Lower lobe of right lung (tissue), 2 donors: ENCODE measurements at regions not wholly inside any gene's neighbourhood (a gene's known extent, or its start where the extent isn't known, plus 50 kb on each side); places are given as distances from the start of the nearest gene placed in this dataset.

Source experiments
- ATAC-seq, 2 donors: fragments of 200-7000 bp; cut with Tn5 transposase; one replicate each; pipeline ENCODE4 v1.9.1; 2020 to 2022; ENCODE audit warnings: mild to moderate bottlenecking in 2 of 2, moderate library complexity in 2 of 2
- DNase-seq: peaks from one replicate; pipeline ENCODE4 v3.0.0-alpha.2; 2020
- H3K27ac ChIP-seq: fragments of 200-600 bp; one replicate; pipeline ENCODE4 v1.8.0; 2022
- H3K27me3 ChIP-seq: fragments of 200-600 bp; one replicate; pipeline ENCODE4 v1.8.0; 2022; ENCODE audit warnings: low read depth
- H3K36me3 ChIP-seq: fragments of 200-600 bp; one replicate; pipeline ENCODE4 v1.8.0; 2022; ENCODE audit warnings: mild to moderate bottlenecking
- H3K4me1 ChIP-seq: fragments of 200-600 bp; one replicate; pipeline ENCODE4 v1.8.0; 2022
- H3K4me3 ChIP-seq: fragments of 200-600 bp; one replicate; pipeline ENCODE4 v1.8.0; 2022; ENCODE audit warnings: mild to moderate bottlenecking
- H3K9me3 ChIP-seq: fragments of 200-600 bp; one replicate; pipeline ENCODE4 v1.8.0; 2022
- CTCF ChIP-seq: fragments of 200-600 bp; IDR thresholded peaks from one replicate; pipeline ENCODE4 v1.8.0; 2022; ENCODE audit warnings: antibody characterized with exemption, mild to moderate bottlenecking
- intact Hi-C: fragments of 100-400 bp; cut with DNase I; formaldehyde crosslinking; loops from one replicate; pipeline ENCODE4 v1.11.0; 2022
- donor health status: DM: no; HTN: yes; CAD: no; lungs with severe emphysema.

GRCh38 chr3:73874606-73875369, 250.0 kb upstream of the PDZRN3 start:
- no peaks in the 10 kb centered on the region for H3K36me3 ChIP-seq
- H3K27me3 ChIP-seq: no peaks in the 10 kb centered on the region
- no peaks in the 10 kb centered on the region for H3K9me3 ChIP-seq
- no peaks in the 10 kb centered on the region for H3K4me1 ChIP-seq
- DNase-seq: no peak
- H3K27ac ChIP-seq: no peak overlapping the region
- TF ChIP-seq CTCF: no peak
- H3K4me3 ChIP-seq: no peak overlapping the region
- no peak for ATAC-seq
- intact Hi-C loops: no loop called here

- intact Hi-C loops: no loop called here
- no peaks in the 10 kb centered on the region for H3K27me3 ChIP-seq
- TF ChIP-seq CTCF: no peak
- ATAC-seq (no peak), DNase-seq (no peak)
- no peaks in the 10 kb centered on the region for H3K4me1 ChIP-seq
- no peaks in the 10 kb centered on the region for H3K36me3 ChIP-seq
- no peak overlapping the region for H3K27ac ChIP-seq
- H3K4me3 ChIP-seq: no peak overlapping the region
- no peaks in the 10 kb centered on the region for H3K9me3 ChIP-seq
These were observed 249.4 kb upstream of the PDZRN3 start for GRCh38 chr3:73874161-73874560.

- Histone ChIP-seq H3K9me3 (no peaks in the 10 kb centered on the region), H3K27me3 (no peaks in the 10 kb centered on the region), H3K36me3 (no peaks in the 10 kb centered on the region), H3K27ac (no peak overlapping the region), H3K4me1 (no peaks in the 10 kb centered on the region), H3K4me3 (no peak overlapping the region)
- DNase-seq (no peak), ATAC-seq (no peak)
- TF ChIP-seq CTCF: peak; percentile 50
- intact Hi-C loops: no loop called here
These were observed 244.1 kb upstream of the PDZRN3 start for GRCh38 chr3:73868688-73869315.

GRCh38 chr3:73867524-73867923, 242.8 kb upstream of the PDZRN3 start:
- no peaks in the 10 kb centered on the region for H3K4me1 ChIP-seq

GRCh38 chr3:73866846-73867245, 242.1 kb upstream of the PDZRN3 start:
- Histone ChIP-seq H3K4me1 (no peaks in the 10 kb centered on the region), H3K36me3 (no peaks in the 10 kb centered on the region)
- no peak for ATAC-seq

More at GRCh38 chr3:73867524-73867923, 242.8 kb upstream of the PDZRN3 start:
- no peak for DNase-seq
- Histone ChIP-seq H3K27ac (no peak overlapping the region), H3K4me3 (no peak overlapping the region), H3K9me3 (no peaks in the 10 kb centered on the region), H3K36me3 (no peaks in the 10 kb centered on the region), H3K27me3 (no peaks in the 10 kb centered on the region)
- ATAC-seq: no peak
- no peak for TF ChIP-seq CTCF
- intact Hi-C loops: no loop called here

More at GRCh38 chr3:73866846-73867245, 242.1 kb upstream of the PDZRN3 start:
- Histone ChIP-seq H3K9me3 (no peaks in the 10 kb centered on the region), H3K4me3 (no peak overlapping the region), H3K27ac (no peak overlapping the region), H3K27me3 (no peaks in the 10 kb centered on the region)
- DNase-seq: no peak
- TF ChIP-seq CTCF: no peak
- intact Hi-C loops: no loop called here
